K562 (cell line): ENCODE measurements at regions not wholly inside any gene's neighbourhood (a gene's known extent, or its start where the extent isn't known, plus 50 kb on each side); places are given as distances from the start of the nearest gene placed in this dataset.

Experiments used
- ATAC-seq: fragments of 200-7000 bp; cut with Tn5 transposase; 3 replicates; pipeline ENCODE4 v1.9.1; 2020; ENCODE audit warnings: moderate library complexity
- BruUV-seq: library from RNA; stranded (reverse); fragments of 400-500 nt; replicated peaks from 2 replicates; lab custom pipeline; 2021; lab: Mats Ljungman, UMichigan
- CTCF ChIA-PET: fragments of 300-600 bp; formaldehyde crosslinking; extraction: SDS; loops from one replicate; lab custom pipeline; 2021; ENCODE audit warnings: low intra/inter-chr PET ratio; lab: Yijun Ruan, JAX
- POLR2A ChIA-PET: fragments of 300-600, 350-650 bp; sonication (Branson Sonifier 250); formaldehyde crosslinking; extraction: SDS; loops from one replicate; lab custom pipeline; 2021; ENCODE audit warnings: antibody characterized with exemption, inconsistent platforms; lab: Yijun Ruan, JAX
- DNase-seq, 4 experiments: peaks; one replicate each; pipeline versions ENCODE4 v3.0.0 to v3.0.0-alpha.2; 2011 to 2018; ENCODE audit warnings: low spot score in 3 of 4, mixed read lengths in 3 of 4; ENCODE audit errors: extremely low read depth in 1 of 4
- FAIRE-seq: peaks from 2 replicates; lab custom pipeline; 2011; peaks lifted over from hg19 to GRCh38; lab: Jason Lieb, UNC
- H2AFZ ChIP-seq: 2 replicates; pipeline ENCODE4 v1.6.0; 2011; ENCODE audit warnings: low read depth, low read length, control low read depth, inconsistent platforms
- H3K27ac ChIP-seq: fragments of 200-600 bp; 3 replicates; pipeline ENCODE4 v1.8.0; 2011; ENCODE audit warnings: low read depth, mild to moderate bottlenecking, control low read depth, inconsistent platforms, low read length, moderate library complexity, mixed read lengths; ENCODE audit errors: extremely low read depth
- H3K27me3 ChIP-seq, 2 experiments: fragments of 300-600 bp in 1 of 2; 2 replicates in 1 of 2; 3 replicates in 1 of 2; pipeline versions ENCODE4 v1.6.0 to v1.8.0; 2011; ENCODE audit warnings: inconsistent platforms in 2 of 2, low read length in 2 of 2, mild to moderate bottlenecking in 1 of 2, mixed read lengths in 1 of 2, moderate library complexity in 1 of 2; ENCODE audit not compliant: control insufficient read depth in 2 of 2, insufficient read depth in 2 of 2
- H3K36me3 ChIP-seq: fragments of 300-600 bp; 3 replicates; pipeline ENCODE4 v1.8.0; 2011; ENCODE audit warnings: mild to moderate bottlenecking, low read length, inconsistent platforms; ENCODE audit not compliant: control insufficient read depth, insufficient read depth
- H3K4me1 ChIP-seq, 2 experiments: fragments of 200-600 bp in 1 of 2; replicated peaks in 1 of 2; 2 replicates in 1 of 2; 3 replicates in 1 of 2; pipeline versions ENCODE4 v1.5.1 to v1.8.0; 2011; ENCODE audit warnings: inconsistent platforms in 2 of 2, low read length in 2 of 2, mild to moderate bottlenecking in 1 of 2, mixed read lengths in 1 of 2, moderate library complexity in 1 of 2; ENCODE audit not compliant: control insufficient read depth in 2 of 2, insufficient read depth in 2 of 2
- H3K4me2 ChIP-seq: 2 replicates; pipeline ENCODE4 v1.6.1; 2011; ENCODE audit warnings: low read length, control low read depth, inconsistent platforms, mixed read lengths; ENCODE audit not compliant: insufficient read depth
- H3K4me3 ChIP-seq: fragments of 200-600 bp; sonication (generic), shearing (Covaris generic); 2 replicates; pipeline ENCODE4 v1.5.1; 2016; ENCODE audit warnings: control low read depth, inconsistent platforms
- H3K79me2 ChIP-seq: fragments of 200-600 bp; 3 replicates; pipeline ENCODE4 v1.8.0; 2011; ENCODE audit warnings: low read length, inconsistent platforms; ENCODE audit not compliant: control insufficient read depth, insufficient read depth
- H3K9ac ChIP-seq, 2 experiments: 2 replicates each; pipeline versions ENCODE4 v1.6.0 to v1.6.1; 2011; ENCODE audit warnings: low read depth in 2 of 2, low read length in 2 of 2, control low read depth in 1 of 2, inconsistent platforms in 1 of 2, mild to moderate bottlenecking in 1 of 2, mixed read lengths in 1 of 2; ENCODE audit not compliant: insufficient read depth in 1 of 2
- H3K9me1 ChIP-seq: one replicate; pipeline ENCODE4 v1.6.0; 2011; ENCODE audit warnings: inconsistent platforms, mild to moderate bottlenecking, low read length, moderate library complexity; ENCODE audit not compliant: control insufficient read depth, insufficient read depth
- H3K9me3 ChIP-seq: replicated peaks from 2 replicates; pipeline ENCODE4 v1.5.1; 2011; ENCODE audit warnings: low read depth, low read length, inconsistent platforms; ENCODE audit not compliant: control insufficient read depth, insufficient read depth
- H4K20me1 ChIP-seq: replicated peaks from 2 replicates; pipeline ENCODE4 v1.6.1; 2011; ENCODE audit warnings: low read length, inconsistent platforms, mixed read lengths; ENCODE audit not compliant: control insufficient read depth, insufficient read depth
- E2F8 ChIP-seq: fragments of 450-650 bp; IDR thresholded peaks from 2 replicates; pipeline ENCODE4 v1.7.1; 2018; ENCODE audit warnings: mild to moderate bottlenecking, low read depth; ENCODE audit not compliant: partially characterized antibody
- RAD21 ChIP-seq, 2 experiments: fragments of 250-450 bp in 1 of 2; fragments of 450-650 bp in 1 of 2; sonication (Bioruptor Pico) in 1 of 2; formaldehyde crosslinking in 1 of 2; IDR thresholded peaks in 1 of 2; conservative IDR thresholded peaks in 1 of 2; 2 replicates each; pipeline versions ENCODE4 v1.4.0 to v1.8.0; 2020 to 2022; ENCODE audit warnings: mild to moderate bottlenecking in 2 of 2, moderate library complexity in 1 of 2
- ZBTB34 ChIP-seq: fragments of 250-450 bp; sonication (Bioruptor Pico); IDR thresholded peaks from 2 replicates; pipeline ENCODE4 v1.8.0; 2021; ENCODE audit warnings: mild to moderate bottlenecking, moderate library complexity
- ZNF282 ChIP-seq: sonication (generic); formaldehyde crosslinking; IDR thresholded peaks from 2 replicates; pipeline ENCODE4 v1.8.1; 2023; ENCODE audit warnings: missing genetic modification reagents
- ZNF586 ChIP-seq: fragments of 450-650 bp; formaldehyde crosslinking; conservative IDR thresholded peaks from 2 replicates; pipeline ENCODE4 v1.4.0; 2020; ENCODE audit warnings: mild to moderate bottlenecking, moderate library complexity
- WGBS: fragments of 100-300 bp; shearing (Covaris generic); methylation state at CpG from one replicate; pipeline ENCODE4 v1.1.6; 2016; ENCODE audit warnings: low coverage, mixed read lengths; ENCODE audit not compliant: insufficient coverage; ENCODE audit errors: missing lambda C conversion rate; 5-methylcytosine and 5-hydroxymethylcytosine counted together
- in situ Hi-C: fragments of 300-500 bp; cut with MboI; formaldehyde crosslinking; loops from 4 replicates; pipeline ENCODE4 v1.15.0; 2018; ENCODE audit warnings: inconsistent platforms, mixed read lengths
- intact Hi-C: fragments of 100-400 bp; cut with micrococcal nuclease; formaldehyde crosslinking; loops from 2 replicates; pipeline ENCODE4 v1.14.2; 2022

GRCh38 chr12:90575995-90576394 lies 379.0 kb downstream of the CCER1 start:
- POLR2A ChIA-PET, result no interaction called here
- no TSS peak for BruUV-seq
- Histone ChIP-seq H4K20me1 (no peaks in the 10 kb centered on the region), H3K27ac (no peak overlapping the region), H3K4me3 (no peak overlapping the region), H3K9me3 (no peaks in the 10 kb centered on the region), H3K27me3 (no peaks in the 10 kb centered on the region), H3K36me3 (no peaks in the 10 kb centered on the region), H3K9ac (no peak overlapping the region), H3K79me2 (no peaks in the 10 kb centered on the region), H3K4me2 (no peak overlapping the region), H3K4me1 (no peaks in the 10 kb centered on the region), H3K9me1 (no peaks in the 10 kb centered on the region), H2AFZ (no peak overlapping the region)
- intact Hi-C loops, result no loop called here
- FAIRE-seq, result no peak
- TF ChIP-seq RAD21 (CRISPR knock-in tag; conservative IDR thresholded peaks at IDR 0.05 in 1 of 2, IDR thresholded peaks at IDR 0.05 in 1 of 2) (no peak), ZNF282 (no peak), ZNF586 (CRISPR knock-in tag) (no peak), E2F8 (no peak), ZBTB34 (CRISPR knock-in tag) (no peak)
- 7% methylated on average over 2 of the region's 2 CpGs for WGBS
- in situ Hi-C loops, result no loop called here
- no peak for DNase-seq
- CTCF ChIA-PET, result no interaction called here
- no peak for ATAC-seq
